ENCODE measurements at regions not wholly inside any gene's neighbourhood (a gene's known extent, or its start where the extent isn't known, plus 50 kb on each side); places are given as distances from the start of the nearest gene placed in this dataset.
"Not testable (repeated sequence)": the region's sequence is repeated elsewhere in the genome, so short reads cannot be mapped to it uniquely, and the experiment has no call there.

DNA sequence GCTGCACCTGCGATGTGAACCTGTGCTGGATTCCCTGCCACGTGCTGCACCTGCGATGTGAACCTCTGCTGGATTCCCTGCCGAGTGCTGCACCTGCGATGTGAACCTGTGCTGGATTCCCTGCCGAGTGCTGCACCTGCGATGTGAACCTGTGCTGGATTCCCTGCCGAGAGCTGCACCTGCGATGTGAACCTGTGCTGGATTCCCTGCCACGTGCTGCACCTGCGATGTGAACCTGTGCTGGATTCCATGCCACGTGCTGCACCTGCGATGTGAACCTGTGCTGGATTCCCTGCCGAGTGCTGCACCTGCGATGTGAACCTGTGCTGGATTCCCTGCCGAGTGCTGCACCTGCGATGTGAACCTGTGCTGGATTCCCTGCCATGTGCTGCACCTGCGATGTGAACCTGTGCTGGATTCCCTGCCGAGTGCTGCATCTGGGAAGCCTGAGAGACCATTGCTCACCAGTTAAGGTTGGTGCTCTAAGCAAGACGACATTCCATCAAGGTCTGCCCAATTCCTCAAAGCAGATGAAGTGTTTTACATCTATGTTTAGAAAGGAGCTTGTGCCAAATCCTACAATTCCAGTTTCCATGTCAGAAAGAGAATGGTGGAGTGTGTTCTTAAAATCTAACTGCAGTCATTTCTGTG is 176.5 kb upstream of the B3GAT1 start:
- ATAC-seq: not testable (repeated sequence)

DNA sequence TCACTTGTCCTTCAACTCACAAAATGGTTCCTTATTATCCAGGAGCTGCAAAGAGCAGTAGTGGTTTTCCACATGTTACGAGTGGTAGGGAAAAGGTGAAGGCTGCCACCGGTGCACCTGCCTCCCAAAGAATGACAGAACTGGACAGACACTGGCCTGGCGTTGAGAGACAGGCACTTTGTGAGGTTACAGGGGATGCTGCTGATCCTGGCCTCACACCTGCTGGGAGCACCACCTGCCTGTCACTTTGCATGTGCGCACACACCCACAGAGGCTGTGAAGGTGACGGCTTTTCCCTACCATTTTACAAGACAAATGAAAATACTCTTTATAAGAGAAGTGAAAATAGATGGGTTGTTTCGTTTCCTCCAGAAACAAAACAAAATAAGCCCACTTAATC is 175.3 kb upstream of the B3GAT1 start:
- TF ChIP-seq TOX (CRISPR knock-in tag; IDR thresholded peaks at IDR 0.05; ENCODE audit: borderline replicate concordance) (no peak), ARNTL (CRISPR knock-in tag; IDR thresholded peaks at IDR 0.05; ENCODE audit: borderline replicate concordance, low read depth) (no peak), GLIS3 (CRISPR knock-in tag; IDR thresholded peaks at IDR 0.05) (no peak), BACH2 (CRISPR knock-in tag; IDR thresholded peaks at IDR 0.05; ENCODE audit: borderline replicate concordance) (no peak)
- TF ChIP-seq, protein P1, sequence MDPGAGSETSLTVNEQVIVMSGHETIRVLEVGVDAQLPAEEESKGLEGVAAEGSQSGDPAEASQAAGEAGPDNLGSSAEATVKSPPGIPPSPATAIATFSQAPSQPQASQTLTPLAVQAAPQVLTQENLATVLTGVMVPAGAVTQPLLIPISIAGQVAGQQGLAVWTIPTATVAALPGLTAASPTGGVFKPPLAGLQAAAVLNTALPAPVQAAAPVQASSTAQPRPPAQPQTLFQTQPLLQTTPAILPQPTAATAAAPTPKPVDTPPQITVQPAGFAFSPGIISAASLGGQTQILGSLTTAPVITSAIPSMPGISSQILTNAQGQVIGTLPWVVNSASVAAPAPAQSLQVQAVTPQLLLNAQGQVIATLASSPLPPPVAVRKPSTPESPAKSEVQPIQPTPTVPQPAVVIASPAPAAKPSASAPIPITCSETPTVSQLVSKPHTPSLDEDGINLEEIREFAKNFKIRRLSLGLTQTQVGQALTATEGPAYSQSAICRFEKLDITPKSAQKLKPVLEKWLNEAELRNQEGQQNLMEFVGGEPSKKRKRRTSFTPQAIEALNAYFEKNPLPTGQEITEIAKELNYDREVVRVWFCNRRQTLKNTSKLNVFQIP (CRISPR knock-in tag; IDR thresholded peaks at IDR 0.05; ENCODE audit: borderline replicate concordance, low read depth): no peak
- TF ChIP-seq, protein P2, sequence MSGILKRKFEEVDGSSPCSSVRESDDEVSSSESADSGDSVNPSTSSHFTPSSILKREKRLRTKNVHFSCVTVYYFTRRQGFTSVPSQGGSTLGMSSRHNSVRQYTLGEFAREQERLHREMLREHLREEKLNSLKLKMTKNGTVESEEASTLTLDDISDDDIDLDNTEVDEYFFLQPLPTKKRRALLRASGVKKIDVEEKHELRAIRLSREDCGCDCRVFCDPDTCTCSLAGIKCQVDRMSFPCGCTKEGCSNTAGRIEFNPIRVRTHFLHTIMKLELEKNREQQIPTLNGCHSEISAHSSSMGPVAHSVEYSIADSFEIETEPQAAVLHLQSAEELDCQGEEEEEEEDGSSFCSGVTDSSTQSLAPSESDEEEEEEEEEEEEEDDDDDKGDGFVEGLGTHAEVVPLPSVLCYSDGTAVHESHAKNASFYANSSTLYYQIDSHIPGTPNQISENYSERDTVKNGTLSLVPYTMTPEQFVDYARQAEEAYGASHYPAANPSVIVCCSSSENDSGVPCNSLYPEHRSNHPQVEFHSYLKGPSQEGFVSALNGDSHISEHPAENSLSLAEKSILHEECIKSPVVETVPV (CRISPR knock-in tag; IDR thresholded peaks at IDR 0.05): no peak
- TF ChIP-seq, protein P3, sequence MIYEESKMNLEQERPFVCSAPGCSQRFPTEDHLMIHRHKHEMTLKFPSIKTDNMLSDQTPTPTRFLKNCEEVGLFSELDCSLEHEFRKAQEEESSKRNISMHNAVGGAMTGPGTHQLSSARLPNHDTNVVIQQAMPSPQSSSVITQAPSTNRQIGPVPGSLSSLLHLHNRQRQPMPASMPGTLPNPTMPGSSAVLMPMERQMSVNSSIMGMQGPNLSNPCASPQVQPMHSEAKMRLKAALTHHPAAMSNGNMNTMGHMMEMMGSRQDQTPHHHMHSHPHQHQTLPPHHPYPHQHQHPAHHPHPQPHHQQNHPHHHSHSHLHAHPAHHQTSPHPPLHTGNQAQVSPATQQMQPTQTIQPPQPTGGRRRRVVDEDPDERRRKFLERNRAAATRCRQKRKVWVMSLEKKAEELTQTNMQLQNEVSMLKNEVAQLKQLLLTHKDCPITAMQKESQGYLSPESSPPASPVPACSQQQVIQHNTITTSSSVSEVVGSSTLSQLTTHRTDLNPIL (CRISPR knock-in tag; IDR thresholded peaks at IDR 0.05; ENCODE audit: low read depth): no peak
- ATAC-seq: no peak

DNA sequence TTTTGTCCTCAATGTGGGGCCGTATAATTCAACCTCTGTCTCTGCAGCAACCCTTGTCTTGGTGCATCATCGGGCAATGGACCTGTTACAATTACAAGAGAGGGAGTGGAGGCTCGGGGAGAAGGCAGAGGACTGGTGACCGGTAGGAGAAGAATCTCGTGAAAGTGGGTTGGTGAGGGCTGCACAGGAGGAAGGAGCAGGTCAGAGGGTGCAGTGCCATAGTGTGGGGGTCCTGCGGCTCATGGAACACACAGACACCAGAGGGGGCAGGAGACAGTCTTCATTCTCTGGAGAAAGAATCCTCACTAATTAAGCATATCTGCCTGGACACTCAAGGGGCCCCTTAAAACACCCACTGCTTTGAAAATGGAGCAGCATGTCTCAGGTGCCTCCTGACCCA is 174.7 kb upstream of the B3GAT1 start:
- TF ChIP-seq TOX (CRISPR knock-in tag; IDR thresholded peaks at IDR 0.05; ENCODE audit: borderline replicate concordance) (no peak), BACH2 (CRISPR knock-in tag; IDR thresholded peaks at IDR 0.05; ENCODE audit: borderline replicate concordance) (no peak), ZNF8 (CRISPR knock-in tag; IDR thresholded peaks at IDR 0.05) (no peak), ZFP30 (CRISPR knock-in tag; IDR thresholded peaks at IDR 0.05) (no peak), OSR1 (CRISPR knock-in tag; IDR thresholded peaks at IDR 0.05) (no peak), CSDC2 (CRISPR knock-in tag; IDR thresholded peaks at IDR 0.05) (no peak), SNAI2 (CRISPR knock-in tag; IDR thresholded peaks at IDR 0.05) (no peak), ISL1 (CRISPR knock-in tag; IDR thresholded peaks at IDR 0.05) (no peak), RARB (CRISPR knock-in tag; IDR thresholded peaks at IDR 0.05) (no peak)
- TF ChIP-seq, protein P1 (CRISPR knock-in tag; IDR thresholded peaks at IDR 0.05; ENCODE audit: borderline replicate concordance, low read depth): no peak
- TF ChIP-seq, protein P3 (CRISPR knock-in tag; IDR thresholded peaks at IDR 0.05; ENCODE audit: low read depth): no peak
- TF ChIP-seq, protein P4, sequence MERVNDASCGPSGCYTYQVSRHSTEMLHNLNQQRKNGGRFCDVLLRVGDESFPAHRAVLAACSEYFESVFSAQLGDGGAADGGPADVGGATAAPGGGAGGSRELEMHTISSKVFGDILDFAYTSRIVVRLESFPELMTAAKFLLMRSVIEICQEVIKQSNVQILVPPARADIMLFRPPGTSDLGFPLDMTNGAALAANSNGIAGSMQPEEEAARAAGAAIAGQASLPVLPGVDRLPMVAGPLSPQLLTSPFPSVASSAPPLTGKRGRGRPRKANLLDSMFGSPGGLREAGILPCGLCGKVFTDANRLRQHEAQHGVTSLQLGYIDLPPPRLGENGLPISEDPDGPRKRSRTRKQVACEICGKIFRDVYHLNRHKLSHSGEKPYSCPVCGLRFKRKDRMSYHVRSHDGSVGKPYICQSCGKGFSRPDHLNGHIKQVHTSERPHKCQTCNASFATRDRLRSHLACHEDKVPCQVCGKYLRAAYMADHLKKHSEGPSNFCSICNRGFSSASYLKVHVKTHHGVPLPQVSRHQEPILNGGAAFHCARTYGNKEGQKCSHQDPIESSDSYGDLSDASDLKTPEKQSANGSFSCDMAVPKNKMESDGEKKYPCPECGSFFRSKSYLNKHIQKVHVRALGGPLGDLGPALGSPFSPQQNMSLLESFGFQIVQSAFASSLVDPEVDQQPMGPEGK (CRISPR knock-in tag; IDR thresholded peaks at IDR 0.05; ENCODE audit: borderline replicate concordance): no peak
- ATAC-seq: no peak

DNA sequence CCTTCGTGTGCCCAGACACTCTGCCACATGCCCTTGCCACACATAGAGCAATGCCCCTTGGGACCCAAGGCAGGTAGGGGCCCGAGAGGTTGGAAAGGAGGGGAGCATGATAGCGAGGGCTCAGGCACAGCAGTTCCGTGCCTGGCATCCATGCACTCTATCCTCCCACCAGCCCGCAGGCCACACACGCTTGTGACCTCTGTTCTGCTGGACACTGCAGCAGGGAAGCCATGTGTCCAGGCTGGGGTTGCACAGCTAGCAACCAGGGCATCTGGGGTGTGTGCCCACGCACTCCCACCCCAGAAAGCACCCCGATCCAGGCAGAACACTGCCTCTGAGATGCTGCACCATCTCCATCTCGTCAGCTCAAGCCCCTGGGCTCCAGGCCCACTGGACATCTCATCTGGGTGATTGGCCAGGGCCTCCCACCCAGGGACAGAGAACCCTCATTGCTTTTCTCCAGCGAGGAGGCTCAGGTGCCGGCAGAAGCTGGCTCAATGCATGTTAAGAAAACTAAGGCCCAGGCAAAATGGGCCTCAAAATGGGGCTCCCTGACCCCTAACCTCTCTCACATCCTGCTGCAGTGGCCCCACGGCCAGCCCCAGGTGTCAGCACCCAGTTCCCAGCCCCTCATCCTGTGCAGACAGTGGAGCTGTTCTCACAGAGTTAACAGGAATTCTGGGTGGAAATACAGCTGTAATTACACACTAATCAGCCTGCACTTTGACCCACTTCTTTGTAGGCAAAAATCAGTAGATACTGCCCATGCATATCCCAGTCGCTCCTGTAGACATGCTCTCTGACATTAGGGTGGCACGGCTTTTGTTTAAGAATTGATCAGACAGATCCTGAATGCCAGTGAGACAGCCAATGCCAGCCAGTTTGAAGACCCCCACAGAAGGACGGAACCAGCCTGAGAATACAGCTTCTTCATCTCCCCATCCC is 173.9 kb upstream of the B3GAT1 start:
- no peak for ATAC-seq
- TF ChIP-seq BACH2 (CRISPR knock-in tag; IDR thresholded peaks at IDR 0.05; ENCODE audit: borderline replicate concordance): no peak
- TF ChIP-seq ZC3H10 (CRISPR knock-in tag; IDR thresholded peaks at IDR 0.05): no peak
- TF ChIP-seq TCF4 (CRISPR knock-in tag; IDR thresholded peaks at IDR 0.05; ENCODE audit: borderline replicate concordance): no peak
- no peak for TF ChIP-seq PPARA (CRISPR knock-in tag; IDR thresholded peaks at IDR 0.05; ENCODE audit: borderline replicate concordance)
- no peak for TF ChIP-seq GLIS3 (CRISPR knock-in tag; IDR thresholded peaks at IDR 0.05)
- TF ChIP-seq ZFP30 (CRISPR knock-in tag; IDR thresholded peaks at IDR 0.05): no peak
- TF ChIP-seq, protein P4 (CRISPR knock-in tag; IDR thresholded peaks at IDR 0.05; ENCODE audit: borderline replicate concordance): no peak
- TF ChIP-seq ZFP3 (CRISPR knock-in tag; IDR thresholded peaks at IDR 0.05): no peak
- no peak for TF ChIP-seq ARNTL (CRISPR knock-in tag; IDR thresholded peaks at IDR 0.05; ENCODE audit: borderline replicate concordance, low read depth)
- no peak for TF ChIP-seq RARB (CRISPR knock-in tag; IDR thresholded peaks at IDR 0.05)
- TF ChIP-seq OSR1 (CRISPR knock-in tag; IDR thresholded peaks at IDR 0.05): no peak
- no peak for TF ChIP-seq CSDC2 (CRISPR knock-in tag; IDR thresholded peaks at IDR 0.05)
